ENCODE measurements at regions not wholly inside any gene's neighbourhood (a gene's known extent, or its start where the extent isn't known, plus 50 kb on each side); places are given as distances from the start of the nearest gene placed in this dataset.

GRCh38 chr14:66404051-66404545 lies 82.1 kb upstream of the CCDC196 start:
- Histone ChIP-seq H2AFZ (ENCODE audit: low read depth) (no peak overlapping the region), H3K9me3 (no peaks in the 10 kb centered on the region), H3K79me2 (ENCODE audit: insufficient read depth) (no peaks in the 10 kb centered on the region), H3K4me2 (no peak overlapping the region), H3K9ac (no peak overlapping the region), H3F3A (replicated peaks; ENCODE audit: insufficient read depth) (no peaks in the 10 kb centered on the region), H3K4me3 (ENCODE audit: low read depth in 2 of 2, low read length in 1 of 2) (no peak overlapping the region), H3K27me3 (ENCODE audit: insufficient read depth) (no peaks in the 10 kb centered on the region), H3K9me2 (no peaks in the 10 kb centered on the region), H3K4me1 (ENCODE audit: control insufficient read depth in 1 of 2, insufficient read depth in 2 of 2, low read depth in 1 of 2, low read length in 1 of 2) (no peaks in the 10 kb centered on the region), H4K20me1 (ENCODE audit: insufficient read depth) (no peaks in the 10 kb centered on the region), H3K36me3 (replicated peaks in 1 of 2; ENCODE audit: control insufficient read depth in 1 of 2, insufficient read depth in 2 of 2, low read length in 1 of 2) (no peaks in the 10 kb centered on the region), H3K27ac (ENCODE audit: low read depth in 2 of 2, low read length in 1 of 2) (no peak overlapping the region)
- TF ChIP-seq FOXJ3 (CRISPR knock-in tag; IDR thresholded peaks at IDR 0.05) (no peak), SIN3A (IDR thresholded peaks at IDR 0.05; ENCODE audit: borderline replicate concordance, low read depth, low read length) (no peak), CTCF (IDR thresholded peaks at IDR 0.05) (no peak), USF1 (IDR thresholded peaks at IDR 0.05; ENCODE audit: borderline replicate concordance, low read depth) (no peak), TAF1 (IDR thresholded peaks at IDR 0.05; ENCODE audit: borderline replicate concordance, low read depth, low read length) (no peak), EZH2phosphoT487 (IDR thresholded peaks at IDR 0.05; ENCODE audit: borderline replicate concordance, low read depth) (no peak), USF2 (IDR thresholded peaks at IDR 0.05; ENCODE audit: borderline replicate concordance, low read depth, low read length) (no peak), FOXM1 (IDR thresholded peaks at IDR 0.05; ENCODE audit: low read depth) (no peak), SMC3 (IDR thresholded peaks at IDR 0.05; ENCODE audit: low read depth, low read length) (no peak), GABPA (IDR thresholded peaks at IDR 0.05; ENCODE audit: low read depth) (no peak), PBX3 (IDR thresholded peaks at IDR 0.05) (no peak), YY1 (IDR thresholded peaks at IDR 0.05; ENCODE audit: low read depth) (no peak), EP300 (IDR thresholded peaks at IDR 0.05; ENCODE audit: borderline replicate concordance in 1 of 2, low read depth in 1 of 2, low read length in 1 of 2) (no peak)
- WGBS (ENCODE audit: low lambda C conversion rate): 39% methylated on average over 3 of the region's 3 CpGs
- ChIA-PET POLR2A (no interaction called here), CTCF (interaction anchor here (0.7 to 5.1 kb wide), 6 partner anchors 44 to 931 kb away, joined by 3 to 41 read pairs (median 4); no protein-coding TSS in a partner anchor)
- no peak for DNase-seq

All from SK-N-SH (cell line).